H9 (cell line): ENCODE measurements at regions not wholly inside any gene's neighbourhood (a gene's known extent, or its start where the extent isn't known, plus 50 kb on each side); places are given as distances from the start of the nearest gene placed in this dataset.

Source experiments
- DNase-seq: peaks from one replicate; pipeline ENCODE4 v3.0.0-alpha.2; 2017
- H2AFZ ChIP-seq: one replicate; pipeline ENCODE4 v1.6.1; 2013; ENCODE audit warnings: mild to moderate bottlenecking, low read length, control low read depth, moderate library complexity
- H2AK5ac ChIP-seq: 2 replicates; pipeline ENCODE4 v1.6.1; 2013; ENCODE audit warnings: low read length, control low read depth, mixed read lengths; ENCODE audit not compliant: insufficient read length
- H2BK120ac ChIP-seq: one replicate; pipeline ENCODE4 v1.6.1; 2013; ENCODE audit warnings: low read depth, mild to moderate bottlenecking, low read length, control low read depth, inconsistent platforms; ENCODE audit not compliant: poor library complexity, severe bottlenecking
- H2BK12ac ChIP-seq: 2 replicates; pipeline ENCODE4 v1.6.1; 2013; ENCODE audit warnings: low read length, control low read depth, mixed read lengths, low read depth; ENCODE audit not compliant: insufficient read length
- H2BK15ac ChIP-seq: 2 replicates; pipeline ENCODE4 v1.6.1; 2013; ENCODE audit warnings: low read depth, low read length, control low read depth
- H2BK20ac ChIP-seq: one replicate; pipeline ENCODE4 v1.6.1; 2013; ENCODE audit warnings: low read depth, mild to moderate bottlenecking, low read length, control low read depth, inconsistent platforms; ENCODE audit not compliant: poor library complexity, severe bottlenecking
- H2BK5ac ChIP-seq: 2 replicates; pipeline ENCODE4 v1.6.1; 2013; ENCODE audit warnings: low read length, control low read depth, mixed read lengths; ENCODE audit not compliant: insufficient read length
- H3K14ac ChIP-seq: 2 replicates; pipeline ENCODE4 v1.6.1; 2013; ENCODE audit warnings: low read length, control low read depth; ENCODE audit not compliant: insufficient read depth
- H3K18ac ChIP-seq: 2 replicates; pipeline ENCODE4 v1.6.1; 2013; ENCODE audit warnings: low read depth, mild to moderate bottlenecking, mixed read lengths, low read length, control low read depth; ENCODE audit not compliant: insufficient read length
- H3K23ac ChIP-seq: 2 replicates; pipeline ENCODE4 v1.6.1; 2013; ENCODE audit warnings: low read length, control low read depth, mixed read lengths, low read depth; ENCODE audit not compliant: insufficient read length
- H3K23me2 ChIP-seq: 2 replicates; pipeline ENCODE4 v1.6.1; 2013; ENCODE audit warnings: low read depth, mild to moderate bottlenecking, mixed read lengths, low read length, control low read depth; ENCODE audit not compliant: insufficient read length, poor library complexity, severe bottlenecking
- H3K27ac ChIP-seq: 2 replicates; pipeline ENCODE4 v1.5.1; 2013; ENCODE audit warnings: low read length, control low read depth, mixed read lengths, low read depth; ENCODE audit not compliant: insufficient read length
- H3K27me3 ChIP-seq: 2 replicates; pipeline ENCODE4 v1.6.1; 2013; ENCODE audit warnings: low read length, control low read depth, inconsistent platforms; ENCODE audit not compliant: insufficient read depth
- H3K4ac ChIP-seq: 2 replicates; pipeline ENCODE4 v1.6.1; 2013; ENCODE audit warnings: low read depth, mild to moderate bottlenecking, control low read depth, inconsistent platforms, low read length, moderate library complexity
- H3K4me1 ChIP-seq: 2 replicates; pipeline ENCODE4 v1.6.1; 2013; ENCODE audit warnings: low read length, control low read depth, inconsistent platforms; ENCODE audit not compliant: insufficient read depth
- H3K4me2 ChIP-seq: 2 replicates; pipeline ENCODE4 v1.6.1; 2013; ENCODE audit warnings: low read length, control low read depth, mixed read lengths; ENCODE audit not compliant: insufficient read length, insufficient read depth
- H3K56ac ChIP-seq: 2 replicates; pipeline ENCODE4 v1.6.1; 2013; ENCODE audit warnings: low read depth, mild to moderate bottlenecking, mixed read lengths, low read length, control low read depth; ENCODE audit not compliant: insufficient read length
- H3K79me1 ChIP-seq: 2 replicates; pipeline ENCODE4 v1.6.1; 2013; ENCODE audit warnings: low read depth, mild to moderate bottlenecking, moderate library complexity, low read length, control low read depth, inconsistent platforms; ENCODE audit not compliant: insufficient read depth, poor library complexity, severe bottlenecking
- H3K79me2 ChIP-seq: 2 replicates; pipeline ENCODE4 v1.6.1; 2013; ENCODE audit warnings: low read length, control low read depth, inconsistent platforms; ENCODE audit not compliant: insufficient read depth
- H3K9ac ChIP-seq: 2 replicates; pipeline ENCODE4 v1.6.1; 2013; ENCODE audit warnings: low read length, control low read depth, mixed read lengths; ENCODE audit not compliant: insufficient read length; ENCODE audit errors: extremely low read depth
- H3K9me3 ChIP-seq: one replicate; pipeline ENCODE4 v1.6.1; 2013; ENCODE audit warnings: low read depth, low read length, inconsistent platforms; ENCODE audit not compliant: control insufficient read depth
- H3T11ph ChIP-seq: one replicate; pipeline ENCODE4 v1.6.1; 2013; ENCODE audit warnings: mild to moderate bottlenecking, low read length, control low read depth, inconsistent platforms
- H4K20me1 ChIP-seq: one replicate; pipeline ENCODE4 v1.6.1; 2013; ENCODE audit not compliant: control insufficient read depth, insufficient read length, insufficient read depth
- H4K5ac ChIP-seq: 2 replicates; pipeline ENCODE4 v1.6.1; 2013; ENCODE audit warnings: low read depth, mild to moderate bottlenecking, mixed read lengths, low read length, control low read depth; ENCODE audit not compliant: insufficient read length
- H4K8ac ChIP-seq: replicated peaks from 2 replicates; pipeline ENCODE4 v1.6.1; 2013; ENCODE audit warnings: low read length, control low read depth, mixed read lengths, low read depth; ENCODE audit not compliant: insufficient read length
- H4K91ac ChIP-seq: 2 replicates; pipeline ENCODE4 v1.6.1; 2013; ENCODE audit warnings: low read depth, mild to moderate bottlenecking, moderate library complexity, mixed read lengths, low read length, control low read depth; ENCODE audit not compliant: insufficient read length
- H3K27ac Mint-ChIP-seq, 3 experiments: 2 replicates in 2 of 3; 3 replicates in 1 of 3; pipeline ENCODE4 v1.8.0; 2020 to 2021; ENCODE audit warnings: mixed read lengths in 3 of 3, mild to moderate bottlenecking in 1 of 3, moderate library complexity in 1 of 3
- H3K27me3 Mint-ChIP-seq: 2 replicates; pipeline ENCODE4 v1.8.0; 2021; ENCODE audit warnings: low read depth, mild to moderate bottlenecking, moderate library complexity, mixed read lengths
- H3K36me3 Mint-ChIP-seq, 3 experiments: 2 replicates in 2 of 3; 3 replicates in 1 of 3; pipeline ENCODE4 v1.8.0; 2020 to 2021; ENCODE audit warnings: low read depth in 3 of 3, mixed read lengths in 3 of 3; ENCODE audit not compliant: insufficient read depth in 1 of 3
- H3K4me1 Mint-ChIP-seq, 2 experiments: 2 replicates each; pipeline ENCODE4 v1.8.0; 2020; ENCODE audit warnings: mixed read lengths in 2 of 2
- H3K4me3 Mint-ChIP-seq, 2 experiments: 2 replicates in 1 of 2; 3 replicates in 1 of 2; pipeline ENCODE4 v1.8.0; 2020 to 2021; ENCODE audit warnings: mild to moderate bottlenecking in 2 of 2, mixed read lengths in 2 of 2, moderate library complexity in 1 of 2
- H3K9me3 Mint-ChIP-seq, 2 experiments: 2 replicates in 1 of 2; 3 replicates in 1 of 2; pipeline ENCODE4 v1.8.0; 2020; ENCODE audit warnings: mild to moderate bottlenecking in 2 of 2, mixed read lengths in 2 of 2, moderate library complexity in 1 of 2
- CTCF ChIP-seq: fragments of 200-600 bp; sonication (generic); conservative IDR thresholded peaks from 3 replicates; pipeline ENCODE4 v1.8.0; 2021; ENCODE audit warnings: antibody characterized with exemption, mild to moderate bottlenecking
- whole genome bisulfite sequencing: extraction: QIAGEN DNeasy Blood & Tissue Kit; methylation state at CpG from one replicate; pipeline ENCODE4 v1.1.7; 2013; ENCODE audit warnings: missing lambda C conversion rate, low lambda C conversion rate, mixed read lengths; ENCODE audit not compliant: insufficient read length; ENCODE audit errors: extremely low coverage; 5-methylcytosine and 5-hydroxymethylcytosine counted together

DNA sequence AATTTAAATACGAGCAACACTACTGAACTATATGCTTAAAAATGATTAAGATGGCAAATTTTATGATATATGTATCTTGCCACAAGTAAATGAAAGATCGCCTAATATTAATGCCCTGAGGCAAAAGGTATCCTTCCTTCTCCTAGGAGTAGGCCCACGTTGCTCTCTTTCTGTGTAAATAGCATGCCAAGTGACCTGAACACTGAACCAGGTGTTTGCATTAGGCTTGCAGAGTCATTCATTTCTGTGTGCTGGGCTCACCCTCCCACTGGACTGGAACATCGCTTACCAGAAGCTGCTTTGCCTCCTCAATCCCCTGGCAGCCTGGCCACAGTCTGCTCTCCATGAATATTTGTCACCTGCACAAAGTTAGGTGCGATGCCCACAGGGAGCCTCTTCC is 83.3 kb upstream of the TNFSF11 start:
- Mint-ChIP-seq H3K27me3 (no peaks in the 10 kb centered on the region; the same call in 1 of the 2 replicates), H3K4me1 (no peaks in the 10 kb centered on the region), H3K36me3 (no peaks in the 10 kb centered on the region), H3K4me3 (no peak overlapping the region), H3K9me3 (no peaks in the 10 kb centered on the region), H3K27ac (peak overlapping the region in 1 of 3 experiments; percentile 55; a peak in 2 of 7 replicates)
- no peak for TF ChIP-seq CTCF
- Histone ChIP-seq H3K9me3 (no peaks in the 10 kb centered on the region), H2BK5ac (no peak overlapping the region), H4K91ac (no peak overlapping the region), H4K5ac (no peak overlapping the region), H3K79me2 (no peaks in the 10 kb centered on the region), H3K79me1 (no peaks in the 10 kb centered on the region), H4K8ac (no peak overlapping the region), H3K4me1 (no peaks in the 10 kb centered on the region), H3K4ac (no peak overlapping the region), H3K27me3 (no peaks in the 10 kb centered on the region), H3K23me2 (no peaks in the 10 kb centered on the region), H3K23ac (no peak overlapping the region), H2BK12ac (no peak overlapping the region), H3K4me2 (no peak overlapping the region), H2AK5ac (no peak overlapping the region), H3K56ac (no peak overlapping the region), H3K9ac (no peak overlapping the region), H4K20me1 (no peaks in the 10 kb centered on the region), H2BK120ac (no peak overlapping the region), H3K14ac (no peak overlapping the region), H3T11ph (no peak overlapping the region), H2AFZ (no peak overlapping the region), H3K27ac (no peak overlapping the region), H2BK20ac (no peak overlapping the region), H3K18ac (no peak overlapping the region), H2BK15ac (no peak overlapping the region)
- no peak for DNase-seq
- WGBS: no CpG with 5 or more reads among the region's 5 CpGs
